GM21526 (cell line): ENCODE measurements at regions not wholly inside any gene's neighbourhood (a gene's known extent, or its start where the extent isn't known, plus 50 kb on each side); places are given as distances from the start of the nearest gene placed in this dataset.

Source experiments
- ATAC-seq: cut with Tn5 transposase; IDR thresholded peaks from one replicate; pipeline ENCODE4 v1.9.1; 2021; ENCODE audit warnings: moderate library complexity; ENCODE audit not compliant: unreplicated experiment, low FRiP score

DNA sequence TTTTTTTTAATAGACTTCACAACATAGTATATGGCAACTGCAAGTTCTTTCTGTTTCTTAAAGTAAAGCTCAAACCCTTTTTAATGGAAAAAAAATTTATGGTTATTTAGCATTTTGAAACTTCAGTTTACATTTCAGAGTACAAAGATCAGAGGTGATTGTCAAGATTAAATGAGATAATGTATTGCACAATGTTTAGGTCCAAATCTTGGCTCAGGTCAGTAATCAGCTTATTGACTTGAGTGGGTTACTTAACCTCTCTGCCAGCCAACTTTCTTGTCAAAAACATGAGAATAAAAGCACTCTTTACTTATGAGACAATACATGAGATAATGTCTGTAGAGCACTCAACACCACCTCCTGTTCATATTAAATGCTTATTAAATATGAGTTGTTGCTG is 345.1 kb upstream of the PTPRD start:
- no peak for ATAC-seq

DNA sequence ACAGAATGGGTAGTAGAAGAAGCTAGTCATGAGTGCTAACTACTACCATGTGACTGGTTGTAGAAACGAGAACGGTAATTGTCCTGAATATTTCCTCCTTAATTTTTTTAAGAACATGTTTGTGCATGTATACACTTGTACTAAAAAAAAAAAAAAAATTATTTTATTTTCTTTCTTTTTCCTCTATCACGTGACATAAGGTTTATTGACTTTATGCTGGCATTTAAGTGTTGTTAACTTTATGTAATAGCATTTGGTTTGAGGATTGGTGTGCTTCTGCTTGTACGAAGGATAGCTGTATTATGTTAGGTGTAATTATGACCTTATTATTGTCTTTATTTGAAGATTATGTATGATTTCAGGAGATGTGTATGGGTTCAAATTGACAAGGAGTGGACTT is 349.1 kb upstream of the PTPRD start:
- ATAC-seq, result no peak

DNA sequence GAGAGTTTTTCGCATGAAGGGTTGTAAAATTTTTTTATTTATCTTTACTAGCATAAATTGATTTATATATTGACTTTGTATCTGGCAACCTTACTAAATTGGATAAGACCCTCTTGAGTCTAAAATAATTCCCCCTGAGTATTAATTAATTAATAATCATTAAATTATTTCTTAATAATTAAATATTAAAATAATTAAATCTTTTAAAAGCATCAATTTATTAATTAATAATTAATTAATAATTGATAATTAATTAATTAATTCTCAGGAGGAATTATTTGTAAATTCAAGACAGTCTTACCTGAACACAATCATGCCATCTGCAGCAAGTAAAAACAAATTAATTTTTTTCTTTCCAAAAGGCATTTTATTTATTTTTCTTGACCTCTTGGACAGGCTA is 370.4 kb upstream of the PTPRD start:
- no peak for ATAC-seq

DNA sequence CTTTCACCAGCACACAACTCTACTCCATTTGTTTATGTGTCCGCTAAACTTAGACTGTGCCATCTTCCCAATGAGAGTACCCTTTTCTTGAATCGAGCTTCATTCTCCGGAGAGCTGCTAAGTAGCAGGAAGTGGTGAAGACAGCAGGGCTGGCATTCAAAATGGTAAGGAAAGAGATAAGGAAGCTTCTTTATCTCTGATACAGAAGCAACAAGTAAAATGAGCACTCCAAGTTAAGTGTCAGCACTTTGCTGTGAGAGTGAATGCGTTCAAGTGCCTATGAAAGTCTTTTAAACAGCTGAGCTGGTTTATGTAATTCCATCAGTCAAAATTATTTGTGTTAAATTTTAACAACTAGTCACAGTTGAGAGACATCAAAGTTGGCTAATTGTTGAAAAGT is 386.8 kb upstream of the PTPRD start:
- no peak for ATAC-seq

DNA sequence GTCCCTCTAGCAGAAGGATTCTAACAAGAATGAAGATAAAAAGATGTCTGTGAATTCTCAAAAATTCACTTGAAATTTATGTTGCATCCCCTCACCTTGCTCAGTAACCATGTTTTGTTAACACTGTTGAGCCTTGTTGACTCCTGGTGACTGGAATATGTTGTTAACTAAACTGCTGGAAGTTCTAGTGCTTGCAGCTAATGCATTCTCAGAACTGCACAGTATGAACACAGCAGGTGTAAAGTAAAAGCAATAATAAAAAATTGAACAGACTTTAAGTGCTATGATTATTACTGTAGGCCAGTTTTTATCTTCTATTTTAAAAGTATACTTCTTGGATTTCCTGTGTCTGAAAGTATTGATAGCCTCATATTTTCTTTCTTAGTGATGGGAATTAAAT is 388.7 kb upstream of the PTPRD start:
- ATAC-seq, result no peak

DNA sequence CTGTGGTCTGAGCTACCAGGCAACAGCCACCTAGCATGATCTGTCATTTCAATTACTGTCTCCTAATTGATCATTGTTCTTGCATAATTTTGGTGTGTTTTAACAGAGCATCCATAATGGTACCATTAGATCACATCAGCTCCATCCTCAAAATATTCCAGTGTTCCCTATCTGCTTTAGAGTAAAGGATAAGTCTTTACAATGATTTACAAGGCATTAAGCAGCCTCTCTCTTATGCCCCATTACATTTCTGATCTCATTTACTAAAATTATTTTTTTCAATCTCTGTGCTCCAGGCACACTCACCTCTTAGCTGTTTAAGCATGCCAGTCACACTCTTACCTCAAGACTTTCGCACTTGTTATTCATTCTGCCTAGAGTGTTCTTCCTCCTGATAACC is 389.9 kb upstream of the PTPRD start:
- ATAC-seq, result no peak

DNA sequence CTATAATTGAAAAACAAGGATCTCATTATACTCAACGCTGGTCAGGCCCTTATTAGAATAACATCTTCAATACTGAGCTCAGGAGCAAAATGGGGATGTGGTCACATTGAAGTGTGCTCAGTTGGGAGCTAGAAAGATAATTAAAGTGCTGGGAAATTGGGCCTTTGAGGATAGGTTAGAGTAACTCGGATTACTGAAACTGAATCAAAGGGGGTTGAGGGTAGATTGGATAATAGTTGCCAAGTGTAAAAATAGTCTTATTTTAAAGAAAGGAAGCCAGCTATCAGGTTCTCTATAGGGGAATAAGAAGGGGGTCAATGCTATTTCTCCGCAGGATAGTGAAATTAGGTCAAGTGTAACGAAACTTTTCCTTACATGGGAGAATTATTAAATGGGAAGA is 391.0 kb upstream of the PTPRD start:
- no peak for ATAC-seq

DNA sequence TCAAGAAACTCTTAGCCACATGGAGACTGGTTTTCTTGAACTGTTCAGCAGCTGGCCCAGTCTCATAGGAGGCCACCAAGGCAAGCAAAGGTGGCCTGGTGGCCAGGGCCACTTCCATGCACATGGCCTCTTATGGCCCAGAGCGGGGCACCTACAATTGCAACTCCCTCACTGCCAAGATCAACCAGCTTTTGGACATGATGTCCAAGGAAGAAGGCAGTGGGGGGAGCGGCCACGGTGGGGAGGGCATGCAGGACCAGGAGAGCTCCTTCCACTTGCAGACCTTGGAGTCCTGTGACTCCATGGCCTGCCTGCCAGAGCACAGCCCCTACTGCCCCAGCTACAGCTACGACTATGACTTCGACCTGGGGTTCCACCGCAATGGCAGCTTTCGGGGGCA is 398.9 kb upstream of the PTPRD start:
- no peak for ATAC-seq

DNA sequence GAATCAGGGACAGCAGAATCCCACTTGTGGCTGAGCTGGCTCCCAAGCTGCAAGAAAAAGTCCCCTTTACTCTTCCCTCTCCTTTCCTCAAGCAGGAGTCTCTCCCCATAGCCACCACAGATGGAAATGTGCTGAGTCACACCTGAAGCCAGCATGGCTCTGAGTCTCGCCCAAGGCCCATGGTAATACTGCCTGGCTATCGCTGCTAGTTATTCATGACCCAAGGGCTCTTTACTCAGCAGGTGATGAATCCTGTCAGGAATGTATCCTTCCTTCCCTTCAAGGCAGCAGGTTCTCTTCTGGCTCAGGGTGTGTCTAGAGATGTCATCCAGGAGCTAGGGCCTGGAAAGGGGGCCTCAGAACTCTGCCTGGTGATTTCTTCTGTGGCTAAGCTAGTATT is 403.3 kb upstream of the PTPRD start:
- ATAC-seq, result no peak

DNA sequence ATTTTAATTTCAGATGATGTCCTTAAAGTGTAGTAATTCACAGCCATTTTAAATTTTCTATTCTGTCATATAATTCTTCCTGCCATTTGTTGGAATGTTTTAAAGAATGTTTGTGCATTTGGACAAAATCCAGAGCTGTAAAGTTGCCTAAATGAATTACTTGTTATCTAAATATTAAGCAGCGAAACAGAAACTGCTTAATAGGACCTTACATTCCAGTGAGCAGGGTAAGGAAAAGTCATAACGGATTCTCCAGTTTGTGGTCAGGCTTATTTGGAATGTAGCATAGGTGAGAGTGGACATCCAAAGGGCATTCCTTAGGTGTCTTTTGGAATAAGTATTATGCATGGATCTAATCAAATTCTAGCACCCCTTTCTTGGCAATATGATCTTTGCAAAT is 410.4 kb upstream of the PTPRD start:
- ATAC-seq, result no peak

DNA sequence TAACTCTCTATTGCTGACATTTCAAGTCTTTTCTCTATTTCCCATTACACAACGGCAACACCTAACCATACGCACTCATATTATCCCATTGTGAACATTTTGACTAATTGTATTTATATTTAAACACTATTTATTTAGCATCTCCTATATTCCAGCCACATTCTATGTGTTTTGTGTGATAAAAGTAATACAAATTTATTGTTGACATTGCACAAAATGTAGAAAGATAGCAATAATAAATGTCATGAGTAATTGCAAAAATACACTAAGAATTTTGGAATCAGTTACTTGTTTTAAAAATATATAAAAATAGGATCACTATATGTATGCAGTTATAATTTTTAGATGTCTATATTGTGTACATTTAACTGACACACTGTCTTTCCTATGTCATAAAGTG is 413.0 kb upstream of the PTPRD start:
- ATAC-seq, result no peak

DNA sequence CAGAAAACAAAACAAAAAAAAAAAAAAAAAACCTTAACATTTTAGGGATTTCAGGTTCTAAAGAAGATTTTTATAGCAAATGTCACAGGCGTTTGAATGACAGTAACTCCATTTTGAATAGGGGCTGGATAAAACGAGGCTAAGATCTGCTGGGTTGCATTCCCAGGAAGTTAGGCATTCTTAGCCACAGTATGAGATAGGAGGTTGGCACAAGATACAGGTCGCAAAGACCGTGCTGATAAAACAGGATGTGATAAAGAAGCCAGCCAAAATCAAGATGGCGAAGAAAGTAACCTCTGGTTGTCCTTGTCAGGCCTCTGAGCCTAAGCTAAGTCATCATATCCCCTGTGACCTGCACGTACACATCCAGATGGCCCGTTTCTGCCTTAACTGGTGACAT is 425.6 kb upstream of the PTPRD start:
- ATAC-seq, result no peak

DNA sequence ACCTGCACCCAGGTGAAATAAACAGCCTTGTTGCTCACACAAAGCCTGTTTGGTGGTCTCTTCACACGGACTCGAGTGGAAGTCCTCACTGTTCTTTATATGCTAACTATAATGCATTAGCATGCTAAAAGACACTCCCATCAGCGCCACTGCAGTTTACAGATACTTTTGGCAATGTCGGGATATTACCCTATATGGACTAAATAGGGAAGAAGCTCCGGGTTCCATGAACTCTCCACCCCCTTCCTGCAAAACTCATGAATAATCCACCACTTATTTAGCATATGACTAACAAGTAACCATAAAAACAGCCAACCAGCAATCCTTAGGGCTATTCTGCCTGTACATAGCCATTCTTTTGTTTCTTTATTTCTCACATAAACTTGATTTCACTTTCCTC is 426.2 kb upstream of the PTPRD start:
- no peak for ATAC-seq

DNA sequence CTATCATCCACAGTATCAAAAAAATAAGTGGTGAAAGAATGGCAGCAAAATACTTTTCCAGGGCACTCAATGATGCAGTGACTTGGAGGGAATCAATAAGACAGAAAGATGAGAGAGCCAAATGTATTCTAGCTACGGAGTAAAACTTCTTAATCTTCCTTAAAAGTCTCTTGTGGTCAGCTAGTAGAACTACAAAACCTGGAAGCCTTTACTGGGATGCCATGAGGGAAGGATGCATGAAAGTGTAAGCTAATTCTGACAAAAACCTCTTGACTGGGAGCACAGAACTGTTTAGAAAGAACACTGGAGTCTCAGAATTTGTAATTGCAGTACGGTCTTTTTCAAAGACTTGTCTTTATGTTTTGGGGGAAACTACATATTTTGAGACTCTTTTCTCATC is 432.8 kb upstream of the PTPRD start:
- no peak for ATAC-seq

DNA sequence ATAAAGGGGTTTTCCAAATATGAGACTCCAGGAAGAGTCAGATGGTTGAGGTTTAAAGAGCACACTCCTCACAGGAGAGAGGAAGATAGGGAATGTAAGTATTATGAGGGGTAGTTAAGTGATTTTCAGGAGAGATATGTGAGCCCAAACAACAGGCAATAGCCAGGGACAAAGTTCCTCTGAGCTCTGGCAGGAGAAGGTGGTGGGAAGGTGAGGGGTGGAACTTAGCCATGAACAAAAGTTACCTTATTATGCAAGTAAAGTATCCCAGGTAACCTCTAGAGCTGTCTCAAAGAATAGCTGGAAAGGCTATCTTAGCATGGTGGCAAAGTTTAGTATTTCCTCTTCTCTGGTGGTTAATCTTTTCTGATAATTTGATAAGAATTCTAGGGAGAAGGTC is 450.5 kb upstream of the PTPRD start:
- no peak for ATAC-seq

DNA sequence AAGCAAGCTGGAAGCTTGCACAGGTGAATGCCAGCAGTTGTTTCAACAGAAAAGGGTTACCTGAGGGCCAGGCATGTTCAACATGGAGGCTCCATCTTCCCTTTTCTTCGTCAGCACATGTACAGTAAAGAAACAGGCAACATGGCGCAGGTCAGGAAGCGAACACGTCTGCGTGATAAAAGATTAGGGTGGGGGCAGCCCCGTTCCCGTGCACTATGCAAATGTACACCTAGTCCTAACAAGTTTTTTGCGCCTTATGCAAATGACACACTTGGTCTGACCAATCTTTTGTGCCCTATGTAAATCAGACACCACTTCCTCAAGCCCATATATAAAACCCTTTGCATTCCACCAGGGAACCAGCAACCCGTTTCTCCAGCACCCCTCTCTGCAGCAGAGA is 452.1 kb upstream of the PTPRD start:
- no peak for ATAC-seq

DNA sequence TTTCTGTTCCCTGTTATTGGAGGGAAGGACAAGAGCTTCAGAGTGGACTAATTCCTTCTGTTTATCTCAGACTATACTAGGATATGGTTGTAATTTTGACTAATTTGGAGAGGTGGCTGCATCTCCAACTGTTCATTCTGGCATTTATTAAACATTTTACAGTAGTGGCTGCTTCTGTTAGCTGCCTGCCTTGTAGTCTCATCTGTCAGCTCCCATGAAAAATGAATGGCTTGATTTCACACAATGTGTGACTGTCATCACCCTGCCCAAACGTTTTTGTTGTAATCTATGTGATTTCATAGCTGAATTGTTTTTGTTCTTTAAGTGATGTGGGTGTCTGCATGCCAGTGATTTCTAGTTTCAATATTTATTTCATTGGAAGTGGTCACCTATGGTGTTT is 459.4 kb upstream of the PTPRD start:
- no peak for ATAC-seq

DNA sequence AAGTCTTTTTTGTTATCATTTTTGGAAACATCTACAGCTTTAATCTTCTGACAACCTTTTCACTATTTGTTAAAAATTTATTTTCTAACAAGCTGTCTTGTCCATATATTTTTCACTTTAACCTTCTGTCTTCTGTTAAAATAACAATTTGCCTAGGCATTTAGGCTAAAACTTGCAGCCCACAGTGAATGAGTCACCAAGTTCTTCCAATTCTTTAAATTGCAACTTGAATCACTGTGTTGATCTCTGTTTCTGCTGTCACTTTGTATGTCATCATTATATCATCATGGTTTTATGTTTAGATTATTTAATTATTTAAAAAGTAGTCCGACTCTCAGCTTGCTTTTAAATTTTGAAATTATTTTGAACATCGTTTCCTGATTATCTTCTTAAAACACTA is 473.8 kb upstream of the PTPRD start:
- ATAC-seq, result no peak

DNA sequence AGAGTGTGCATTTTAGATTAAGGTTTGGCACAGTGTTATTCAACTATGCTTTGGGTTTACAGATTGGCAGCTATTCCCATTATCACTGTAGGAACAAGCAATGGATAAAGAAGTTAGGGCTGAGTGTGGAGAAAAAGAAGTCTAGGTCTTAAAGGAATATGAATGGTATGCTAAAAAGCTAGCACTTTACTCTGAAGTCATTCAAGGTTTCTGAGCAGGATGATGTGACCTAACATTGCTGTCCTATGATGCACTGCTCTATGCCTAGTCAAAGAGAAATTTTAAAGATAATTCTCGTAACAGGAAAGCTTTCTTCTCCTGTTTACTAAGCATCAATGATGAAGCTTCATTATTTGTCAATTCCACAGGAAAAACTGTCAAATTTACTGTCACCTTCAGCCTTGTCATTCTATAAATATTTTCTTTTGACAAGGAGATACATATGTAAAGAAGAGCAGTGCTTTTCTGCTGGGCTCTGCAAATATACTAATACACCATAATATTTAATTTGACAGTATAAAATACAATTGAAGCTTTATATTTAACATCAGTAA is 476.1 kb upstream of the PTPRD start:
- no peak for ATAC-seq

DNA sequence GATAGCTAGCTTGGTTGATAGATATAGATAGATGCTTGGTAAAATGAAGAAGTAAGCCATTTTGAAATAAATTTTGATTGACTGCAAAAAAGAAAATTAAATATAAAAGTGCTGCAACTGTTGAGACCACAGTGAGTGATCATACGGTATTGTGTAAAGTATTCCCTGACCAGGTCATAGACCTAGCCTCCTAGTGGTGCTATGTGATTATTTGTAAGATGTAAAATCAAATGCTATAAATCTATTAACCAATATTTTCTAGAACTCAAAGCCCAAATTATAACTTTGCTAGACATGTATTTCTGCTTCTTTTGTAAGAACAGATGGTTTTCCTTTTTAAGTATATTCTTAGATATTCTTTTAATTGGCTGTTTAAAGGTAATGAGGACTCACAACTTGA is 480.2 kb upstream of the PTPRD start:
- no peak for ATAC-seq

DNA sequence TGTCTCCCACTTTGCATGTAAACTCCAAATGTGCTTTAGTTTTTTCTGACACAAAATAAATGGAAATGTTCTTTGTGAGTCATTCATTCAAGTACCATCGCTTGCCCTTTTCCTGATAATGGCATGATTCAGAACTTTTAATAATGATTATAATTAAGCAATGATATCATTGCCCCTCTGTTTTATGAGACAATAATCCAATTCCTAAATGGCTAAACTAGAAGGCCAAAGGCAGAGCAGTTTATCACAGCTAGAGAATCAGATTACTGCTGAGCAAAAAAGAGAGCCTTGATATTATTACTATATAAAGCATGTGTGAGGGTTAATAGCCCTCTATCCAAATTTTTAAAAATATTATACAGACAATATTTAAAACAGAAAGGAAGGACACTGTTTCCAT is 484.2 kb upstream of the PTPRD start:
- no peak for ATAC-seq

DNA sequence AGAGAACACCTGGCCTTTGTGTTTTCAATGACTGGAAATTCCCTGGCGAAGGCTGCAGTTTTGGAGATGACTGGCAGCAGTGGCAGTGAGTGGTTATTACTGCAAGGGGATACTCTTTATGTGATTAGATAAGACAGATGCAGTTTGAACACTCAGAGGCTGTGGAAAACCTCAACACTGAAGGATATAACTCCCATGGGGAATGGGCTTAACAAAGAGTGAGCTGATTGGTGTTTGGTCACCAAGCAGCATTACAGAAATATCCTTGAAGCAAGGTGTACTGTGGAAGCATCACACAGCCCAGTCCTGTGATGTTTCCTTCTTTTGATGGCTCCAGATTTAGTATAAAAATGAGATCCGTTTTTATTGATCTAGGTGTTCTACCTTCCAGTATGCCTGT is 490.7 kb upstream of the PTPRD start:
- ATAC-seq, result no peak

DNA sequence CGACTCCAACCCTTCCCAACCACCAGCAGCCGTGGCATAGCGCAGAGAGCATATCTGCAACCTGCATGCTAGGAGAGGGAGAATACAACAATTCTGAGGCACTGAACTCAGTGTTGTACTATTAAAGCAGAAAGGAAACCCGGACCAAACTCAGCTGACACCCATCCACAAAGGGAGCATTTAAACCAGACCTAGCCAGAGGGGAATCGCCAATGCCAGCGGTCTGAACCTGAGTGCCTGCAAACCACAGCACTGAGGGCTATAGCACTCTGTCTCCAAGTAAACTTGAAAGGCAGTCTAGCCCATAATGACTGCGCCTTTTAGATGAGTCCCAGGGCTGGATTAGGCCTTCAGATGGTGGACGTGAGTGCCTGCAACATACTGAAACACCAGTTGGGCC is 494.4 kb upstream of the PTPRD start:
- no peak for ATAC-seq

DNA sequence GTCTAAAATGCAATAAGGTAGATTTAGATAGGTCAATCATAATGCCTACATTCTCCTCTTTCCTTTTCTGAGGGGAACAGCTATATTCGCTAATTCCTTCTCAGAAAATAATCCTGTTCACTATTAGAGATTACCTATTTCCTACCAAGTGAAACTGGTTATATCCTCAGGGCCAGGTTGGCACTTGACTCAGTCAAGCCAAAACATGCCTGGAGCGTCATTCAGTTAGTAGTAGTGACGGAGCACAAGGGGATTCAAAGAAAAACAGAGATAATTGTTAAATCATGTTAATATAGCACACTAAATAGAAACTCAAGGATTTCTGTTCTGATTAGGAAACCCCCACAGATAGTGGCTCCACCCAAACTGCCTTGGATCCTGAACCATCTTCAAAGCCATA is 515.4 kb upstream of the PTPRD start:
- ATAC-seq, result no peak
